ENCODE measurements at regions not wholly inside any gene's neighbourhood (a gene's known extent, or its start where the extent isn't known, plus 50 kb on each side); places are given as distances from the start of the nearest gene placed in this dataset.

GRCh38 chr17:79680318-79680695, 50.4 kb upstream of the ENPP7 start:
- no peak for DNase-seq (ENCODE audit: low read depth)

DNA sequence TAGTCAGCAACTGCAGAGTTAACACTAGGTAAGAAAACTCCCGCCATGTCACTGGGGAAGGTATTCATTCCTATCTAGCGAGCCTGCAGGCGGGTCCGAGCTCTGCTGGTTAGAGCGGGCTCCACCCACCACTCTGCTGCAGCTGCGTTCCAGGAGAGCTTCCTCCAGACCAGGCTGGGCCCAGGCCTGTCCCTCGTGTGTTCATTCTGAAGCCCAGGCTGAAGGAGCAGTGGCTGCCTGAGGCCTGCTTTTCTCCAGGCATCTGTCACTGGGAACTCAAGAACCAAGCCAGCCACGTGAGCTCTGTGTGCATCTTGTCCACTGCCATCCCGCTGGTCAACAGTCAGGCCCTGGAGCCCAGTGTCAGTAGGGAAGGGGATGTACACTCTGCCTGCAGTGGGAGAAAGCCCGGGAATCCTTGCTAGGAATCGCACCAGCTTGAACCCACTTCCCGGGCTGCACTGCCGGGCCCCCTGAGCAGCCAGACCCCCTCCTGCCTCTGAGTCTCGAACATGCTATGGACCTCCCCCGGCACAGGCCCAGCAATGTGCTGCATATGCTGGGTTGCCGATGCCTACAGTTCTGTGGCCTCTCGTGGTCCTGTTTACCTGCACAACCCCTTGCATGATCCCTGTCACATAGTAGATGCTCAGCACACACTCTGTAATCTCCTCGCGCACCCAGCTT, 51.0 kb upstream of the ENPP7 start:
- no peak for DNase-seq (ENCODE audit: low read depth)

DNA sequence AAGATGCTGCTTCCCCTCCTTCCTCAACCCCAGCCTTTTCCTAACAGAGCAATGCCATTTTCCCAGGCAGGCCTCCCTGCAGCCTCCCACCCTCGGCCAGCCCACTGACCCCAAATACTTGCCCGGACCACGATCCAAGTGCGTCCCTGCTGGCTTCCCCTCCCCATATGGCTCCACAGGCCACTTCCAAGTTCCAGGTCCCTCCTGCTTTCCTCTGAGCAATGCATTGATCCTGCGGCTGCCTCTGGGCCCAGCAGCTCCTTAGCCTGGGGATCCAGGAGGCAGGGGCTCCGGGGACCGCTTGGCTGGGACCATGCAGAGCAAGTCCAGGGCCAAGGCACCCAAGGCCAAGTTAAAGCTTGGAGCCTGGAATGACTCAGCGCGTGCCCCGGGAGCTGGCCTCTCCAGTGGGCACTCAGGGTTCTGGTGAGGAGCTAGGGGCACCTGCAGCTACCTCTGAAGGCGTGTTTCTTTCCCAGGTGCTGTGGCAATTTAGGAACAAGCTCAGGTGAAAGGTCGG, 51.9 kb upstream of the ENPP7 start:
- no peak for DNase-seq (ENCODE audit: low read depth)

DNA sequence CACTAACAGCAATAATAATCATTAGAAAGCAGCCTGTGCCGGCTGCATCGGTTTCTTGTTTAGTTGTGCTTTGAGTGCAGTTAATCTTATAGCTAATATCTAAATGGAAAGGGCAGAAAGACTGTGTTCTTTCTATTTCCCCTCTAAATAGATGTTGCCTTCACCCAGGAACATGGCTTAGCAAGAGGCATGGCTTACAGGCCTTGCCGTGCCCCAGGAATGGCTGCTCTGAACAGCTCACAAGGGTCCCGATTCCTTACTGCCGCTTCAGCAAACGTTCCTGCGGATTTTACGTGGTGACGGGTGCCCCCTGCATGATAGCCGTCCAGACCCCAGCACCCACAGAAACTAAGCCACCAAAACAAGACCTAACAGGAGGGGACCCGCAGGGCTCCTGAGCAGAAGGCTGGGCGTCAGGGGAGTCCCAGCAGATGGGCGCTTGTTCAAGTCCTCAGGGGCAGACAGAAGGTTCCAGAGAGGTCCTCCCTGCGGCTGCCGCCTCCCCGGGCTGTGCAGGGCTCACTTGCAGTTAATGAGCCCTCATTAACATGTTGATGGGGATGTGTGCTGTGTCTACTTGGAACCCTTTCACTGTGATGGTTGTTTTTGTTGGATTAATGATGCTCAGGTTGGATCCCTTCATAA, 52.5 kb upstream of the ENPP7 start:
- no peak for DNase-seq (ENCODE audit: low read depth)

- no peak for DNase-seq (ENCODE audit: low read depth)
These were observed 53.1 kb upstream of the ENPP7 start for GRCh38 chr17:79677646-79678045.

DNA sequence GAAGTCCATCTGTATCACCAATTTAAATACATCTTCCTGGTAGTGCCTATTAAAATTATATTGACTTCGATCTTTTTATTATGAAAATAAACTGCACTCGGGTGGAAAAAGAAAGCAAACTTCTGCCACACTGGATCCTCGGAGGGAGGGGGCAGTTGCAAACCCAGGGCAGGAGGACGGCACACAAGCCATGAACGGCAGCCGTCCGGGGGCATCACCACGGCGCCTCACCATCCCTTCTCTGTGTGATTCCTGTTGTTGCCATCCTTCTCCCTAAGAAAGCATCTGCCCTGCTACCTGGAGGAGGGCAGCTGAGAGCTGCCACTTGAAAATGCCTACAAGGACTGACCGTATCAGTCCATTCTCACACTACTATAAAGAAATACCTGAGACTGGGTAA, 53.9 kb upstream of the ENPP7 start:
- no peak for DNase-seq (ENCODE audit: low read depth)

- DNase-seq (ENCODE audit: low read depth), result no peak
These were observed 55.4 kb upstream of the ENPP7 start for GRCh38 chr17:79675413-79675725.

DNA sequence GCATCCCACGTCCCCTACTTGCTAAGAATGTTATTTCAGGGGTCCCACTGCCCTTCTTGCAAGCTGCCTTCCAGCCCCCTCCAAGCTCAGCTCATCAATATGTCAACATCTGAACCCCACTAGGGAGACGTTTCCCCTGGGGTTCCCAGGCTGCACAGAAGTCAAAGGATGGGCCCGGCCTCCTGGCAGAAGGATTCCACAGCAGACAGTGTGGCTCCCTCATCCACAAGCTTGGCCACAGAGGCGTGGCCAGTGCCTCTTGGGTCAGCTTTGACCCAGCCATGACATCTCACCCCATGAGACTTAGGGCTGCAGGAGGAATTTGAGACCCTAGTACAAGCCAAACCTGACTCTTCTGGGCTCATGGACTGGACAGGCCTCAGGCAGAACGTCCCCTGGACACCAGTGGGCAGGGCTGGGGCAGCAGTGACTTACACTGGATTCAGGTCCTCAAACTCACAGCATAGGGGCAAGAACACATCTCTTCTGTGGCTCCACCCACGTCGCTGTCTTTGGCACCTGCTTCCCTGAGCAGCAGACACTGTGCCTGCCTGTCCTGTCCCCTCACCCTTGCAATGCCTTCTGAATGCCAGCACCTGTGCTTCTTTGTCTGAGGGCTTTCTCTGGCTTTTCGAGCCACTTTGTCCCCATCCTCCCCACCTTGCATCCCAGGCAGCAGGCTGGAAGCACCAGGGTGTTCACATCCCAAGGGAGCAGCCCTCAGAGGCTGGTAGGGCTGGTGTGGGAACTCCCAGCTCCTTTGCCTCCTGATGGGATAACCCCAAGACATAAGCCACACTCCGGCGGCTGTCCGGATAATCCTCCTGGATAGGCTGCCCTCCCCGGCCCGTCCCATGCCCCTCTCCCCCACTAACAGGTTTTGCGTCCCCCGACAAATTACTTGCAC, 56.0 kb upstream of the ENPP7 start:
- DNase-seq (ENCODE audit: low read depth), result no peak

DNA sequence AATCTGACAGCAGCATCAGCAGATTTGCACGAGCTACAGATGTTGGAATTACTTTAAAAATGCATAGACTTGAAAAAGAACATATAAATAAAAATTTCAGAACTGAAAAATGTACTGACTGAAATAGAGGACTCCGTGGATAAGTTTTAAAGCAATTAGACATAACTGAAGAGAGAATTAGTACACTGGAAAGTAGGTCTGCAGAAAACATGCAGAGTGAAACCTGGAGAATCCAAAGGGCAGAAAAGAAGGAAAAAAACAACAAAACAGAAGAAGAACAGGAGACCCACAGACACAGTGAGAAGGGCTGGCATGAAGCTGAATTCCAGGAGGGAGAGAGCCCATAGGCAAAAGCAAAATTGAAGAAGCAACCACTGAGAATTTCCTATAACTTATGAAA, 57.2 kb upstream of the ENPP7 start:
- no peak for DNase-seq (ENCODE audit: low read depth)

- no peak for DNase-seq (ENCODE audit: low read depth)
These were observed 58.2 kb upstream of the ENPP7 start for GRCh38 chr17:79672496-79672895.

DNA sequence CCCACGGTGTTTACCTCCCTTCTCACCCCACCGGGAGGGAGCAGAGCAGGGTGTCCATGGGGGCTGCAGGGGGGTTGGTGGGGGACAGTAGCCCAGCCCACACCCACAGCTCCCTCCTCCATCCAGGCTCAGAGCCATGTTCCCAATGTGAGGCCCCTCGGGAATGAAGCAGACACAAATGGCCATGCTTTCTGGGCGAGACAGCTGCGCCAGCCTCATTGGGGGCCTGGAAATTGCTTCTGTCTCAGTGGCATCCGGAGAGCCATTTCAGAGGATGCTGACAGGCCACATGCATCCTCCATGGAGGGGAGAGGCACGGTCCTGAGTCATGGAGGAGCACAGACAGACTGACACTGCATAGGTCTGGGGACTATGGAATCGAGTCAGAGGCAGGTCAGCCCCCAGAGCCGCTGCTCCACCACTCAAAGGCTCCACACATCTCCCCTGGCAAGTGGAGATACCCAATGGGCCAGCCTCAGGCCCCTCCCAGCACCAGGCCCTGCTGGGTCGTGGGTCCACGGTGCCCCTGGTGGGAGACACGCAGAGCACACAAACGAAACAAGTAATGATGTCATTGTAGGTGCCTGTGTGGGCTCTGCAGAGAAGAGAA, 59.6 kb upstream of the ENPP7 start:
- DNase-seq (ENCODE audit: low read depth), result no peak

DNA sequence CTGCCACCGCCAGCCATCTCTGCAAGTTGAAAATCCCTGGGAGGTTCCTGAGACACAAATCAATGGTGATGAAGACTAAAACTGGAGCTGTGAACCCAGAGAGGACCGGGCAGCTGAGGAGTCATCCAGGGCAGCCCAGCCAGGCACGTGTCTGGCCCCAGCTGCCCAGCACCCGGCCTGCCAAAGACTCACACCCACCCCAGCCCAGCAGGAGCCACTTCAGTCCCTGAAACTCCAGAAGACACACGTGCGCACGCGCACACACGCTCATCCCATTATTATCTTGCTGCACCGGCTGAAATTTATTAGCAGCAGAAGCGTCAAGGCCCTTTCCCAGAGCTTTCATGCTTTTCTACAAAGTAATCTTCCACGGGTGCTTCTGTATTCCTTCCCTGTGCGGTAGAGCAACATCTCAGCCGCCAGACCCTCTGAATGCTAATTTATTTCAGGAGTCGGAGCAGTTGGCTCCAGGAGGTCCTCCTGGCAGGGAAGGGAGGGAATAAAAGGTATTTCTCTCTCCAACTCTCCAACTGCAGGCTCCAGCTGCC, 59.8 kb upstream of the RBFOX3 start:
- no peak for DNase-seq (ENCODE audit: low read depth)

GRCh38 chr17:79669861-79670260, 59.0 kb upstream of the RBFOX3 start:
- DNase-seq (ENCODE audit: low read depth), result no peak

DNA sequence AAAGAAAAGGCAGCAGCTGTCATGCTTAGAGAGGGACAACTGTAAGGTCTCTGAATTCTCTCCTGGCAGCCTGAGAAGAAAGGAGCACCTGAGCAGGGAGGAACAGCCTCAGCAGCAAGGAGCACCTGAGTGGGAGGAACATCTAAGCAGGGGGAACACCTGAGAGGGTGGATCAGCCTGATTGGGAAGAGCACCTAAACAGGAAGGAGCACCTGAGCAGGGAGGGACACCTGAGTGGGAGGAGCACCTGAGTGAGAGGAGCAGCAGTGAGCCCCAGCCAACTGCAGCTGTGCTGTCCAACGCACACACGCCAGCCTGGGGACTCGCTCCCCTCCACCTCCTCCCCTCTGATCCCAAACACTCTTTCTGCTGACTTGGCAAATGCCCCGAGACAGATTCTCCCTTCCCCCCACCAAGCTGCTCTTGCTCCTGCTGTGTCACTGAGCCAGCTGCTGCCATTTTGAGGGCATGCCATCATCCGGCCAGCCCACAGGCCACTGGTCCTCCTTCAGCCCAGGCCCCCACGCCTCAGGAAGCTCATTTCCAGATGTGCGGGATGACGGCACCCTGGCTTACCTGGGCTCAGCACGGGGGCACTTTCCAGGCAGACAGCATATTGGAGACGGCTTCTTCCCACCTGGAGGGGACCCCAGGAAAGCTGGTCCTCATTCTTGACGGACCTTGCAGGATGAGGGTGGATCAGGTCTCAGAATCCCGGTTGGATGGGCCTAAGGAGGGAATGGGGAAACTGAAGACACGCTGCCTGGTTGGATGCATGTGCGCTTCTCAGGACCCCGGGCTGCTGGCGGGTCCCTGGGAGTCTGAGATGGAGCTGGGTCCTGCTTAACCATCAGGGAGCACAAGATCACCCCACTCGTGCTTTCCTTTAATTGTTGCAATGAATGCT, 57.7 kb upstream of the RBFOX3 start:
- no peak for DNase-seq (ENCODE audit: low read depth)

DNA sequence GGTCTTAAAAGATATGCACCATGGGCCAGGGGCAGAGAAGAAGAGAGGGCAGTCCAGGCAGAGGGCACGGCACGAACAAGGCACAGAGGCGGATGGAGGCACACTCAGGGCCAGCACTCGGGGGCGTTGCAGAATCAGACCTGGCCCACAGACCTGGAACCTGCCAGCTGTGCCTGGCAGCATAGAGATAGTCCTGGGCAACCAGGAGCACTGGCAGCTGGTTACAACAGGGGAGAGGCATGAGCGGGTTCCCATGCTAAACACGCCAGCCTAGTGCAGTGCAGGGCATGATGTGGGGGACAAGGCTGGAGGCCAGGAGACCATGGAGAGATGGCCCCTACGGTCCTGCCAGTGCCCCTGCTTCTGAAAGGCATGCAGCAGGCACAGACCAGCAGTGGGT, 56.9 kb upstream of the RBFOX3 start:
- no peak for DNase-seq (ENCODE audit: low read depth)

- no peak for DNase-seq (ENCODE audit: low read depth)
These were observed 56.4 kb upstream of the RBFOX3 start for GRCh38 chr17:79667121-79667715.

DNA sequence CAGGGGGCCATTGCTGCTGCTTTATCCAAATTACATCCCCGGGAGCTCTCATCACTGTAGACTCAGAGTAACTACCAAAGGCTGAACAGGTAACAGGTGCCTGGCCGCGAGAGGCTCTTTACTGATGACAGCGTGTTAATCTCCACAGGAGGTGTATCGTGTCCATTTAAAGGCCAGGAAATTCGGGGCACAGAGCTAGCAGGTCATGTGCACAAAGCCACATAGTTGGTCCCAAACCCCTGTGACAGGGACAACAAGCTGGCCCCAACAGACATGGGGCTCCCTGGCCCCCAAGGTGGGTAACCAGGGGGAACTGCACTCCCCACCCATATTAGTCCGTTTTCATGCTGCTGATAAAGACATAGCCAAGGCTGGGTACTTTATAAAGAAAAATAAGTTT, 55.3 kb upstream of the RBFOX3 start:
- no peak for DNase-seq (ENCODE audit: low read depth)

DNA sequence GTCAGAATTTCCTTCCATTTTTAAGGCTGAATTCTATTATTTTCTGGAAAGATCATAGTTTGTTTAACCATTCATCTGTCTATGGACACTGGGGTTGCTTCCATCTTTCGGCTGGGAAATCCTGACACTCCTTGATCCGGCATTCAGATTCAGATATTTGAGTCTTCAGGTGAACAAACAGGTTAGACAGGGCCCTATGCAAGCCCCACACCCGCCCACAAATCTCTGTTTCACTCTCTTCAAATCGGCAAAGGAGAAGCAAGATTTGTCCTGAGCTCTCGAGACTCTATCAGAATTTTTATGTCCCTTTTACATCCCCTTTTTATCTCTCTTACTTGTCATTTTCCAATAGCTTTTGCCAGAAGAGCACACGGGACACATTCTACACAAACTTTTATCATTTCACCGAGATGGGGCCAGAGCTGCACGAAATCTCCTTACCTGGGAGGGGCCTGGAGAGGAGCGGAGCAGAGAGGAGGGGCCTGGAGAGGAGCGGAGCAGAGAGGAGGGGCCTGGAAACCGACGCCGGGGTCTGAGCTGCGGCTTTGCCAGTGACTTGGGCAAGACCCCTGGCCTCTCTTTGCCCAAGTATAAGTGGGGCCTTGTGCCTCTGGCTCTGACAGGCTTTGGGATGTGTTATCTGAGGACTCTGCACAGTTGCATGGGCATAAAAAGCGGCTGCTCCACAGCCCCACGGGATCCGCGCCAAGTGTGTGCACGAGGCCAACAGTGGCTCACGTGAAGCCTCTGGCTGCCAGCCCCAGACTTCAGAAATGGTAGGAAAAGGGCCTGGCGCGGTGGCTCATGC, 54.3 kb upstream of the RBFOX3 start:
- peak; percentile 32 for DNase-seq (ENCODE audit: low read depth)

DNA sequence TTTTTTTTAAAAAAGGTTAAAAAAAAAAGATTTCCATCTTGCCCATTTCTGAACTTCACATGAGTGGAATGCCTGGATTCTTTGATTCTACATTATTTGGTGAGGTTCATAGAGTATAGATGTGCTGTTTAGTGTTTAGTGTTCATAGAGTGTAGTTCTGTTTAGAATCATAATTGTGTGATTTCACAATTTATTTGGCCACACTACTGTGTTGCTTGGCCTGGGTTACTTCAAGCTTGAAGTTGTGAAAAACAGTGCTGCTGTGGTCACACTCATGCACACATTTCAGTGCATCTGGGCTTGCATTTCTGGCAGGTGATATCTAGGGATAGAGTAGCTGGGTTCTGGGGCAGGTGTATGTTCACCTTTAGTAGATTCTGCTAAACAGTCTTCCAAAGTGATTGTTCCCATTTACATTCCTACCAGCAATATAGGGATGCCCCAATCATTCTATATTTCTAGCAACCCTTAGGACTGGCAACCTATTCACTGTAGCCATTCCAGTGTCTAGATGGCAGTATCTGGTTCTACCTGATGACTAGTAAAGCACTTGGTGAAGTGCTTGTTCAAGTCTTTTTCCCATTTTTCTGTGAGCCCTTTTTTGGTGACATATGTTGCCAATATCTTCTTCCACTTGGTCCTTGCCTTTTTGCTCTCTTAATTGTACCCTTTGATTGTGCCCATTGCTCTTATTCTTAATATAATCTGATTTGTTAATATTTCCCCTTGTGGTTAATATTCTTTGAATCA, 50.6 kb upstream of the RBFOX3 start:
- DNase-seq (ENCODE audit: low read depth), result no peak

All from fibroblast of gingiva (primary cell).